NOMO-1 (cell line): ENCODE measurements at regions not wholly inside any gene's neighbourhood (a gene's known extent, or its start where the extent isn't known, plus 50 kb on each side); places are given as distances from the start of the nearest gene placed in this dataset.
A peak's percentile ranks its signal among the peaks of the same experiment; 100 is the strongest.
"Not testable (repeated sequence)": the region's sequence is repeated elsewhere in the genome, so short reads cannot be mapped to it uniquely, and the experiment has no call there.

Experiments used
- DNase-seq, 2 experiments: peaks; one replicate each; lab custom pipeline; 2025; ENCODE audit not compliant: unreplicated experiment in 2 of 2; lab: John Stamatoyannopoulos, UW

DNA sequence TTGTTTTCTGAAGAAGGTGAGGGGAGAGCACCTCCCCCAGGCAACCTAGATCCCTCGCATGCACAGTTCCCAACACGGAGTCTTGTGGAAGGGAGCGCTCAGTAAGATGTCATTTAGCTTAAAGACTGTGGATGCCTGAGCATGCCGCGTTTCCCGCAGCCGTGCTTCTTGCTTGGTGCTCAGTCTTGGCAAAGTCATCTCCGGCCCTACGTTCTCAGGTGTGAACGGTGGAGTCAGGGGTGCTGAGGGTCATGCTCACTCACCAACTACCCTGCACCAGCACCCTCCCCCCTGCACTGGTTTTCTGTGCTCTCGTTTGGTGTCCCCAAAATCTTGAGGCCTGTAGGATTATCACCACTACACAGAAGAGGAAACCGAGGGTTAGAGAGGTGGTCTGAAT lies 202.1 kb downstream of the RHOU start:
- no peak for DNase-seq

DNA sequence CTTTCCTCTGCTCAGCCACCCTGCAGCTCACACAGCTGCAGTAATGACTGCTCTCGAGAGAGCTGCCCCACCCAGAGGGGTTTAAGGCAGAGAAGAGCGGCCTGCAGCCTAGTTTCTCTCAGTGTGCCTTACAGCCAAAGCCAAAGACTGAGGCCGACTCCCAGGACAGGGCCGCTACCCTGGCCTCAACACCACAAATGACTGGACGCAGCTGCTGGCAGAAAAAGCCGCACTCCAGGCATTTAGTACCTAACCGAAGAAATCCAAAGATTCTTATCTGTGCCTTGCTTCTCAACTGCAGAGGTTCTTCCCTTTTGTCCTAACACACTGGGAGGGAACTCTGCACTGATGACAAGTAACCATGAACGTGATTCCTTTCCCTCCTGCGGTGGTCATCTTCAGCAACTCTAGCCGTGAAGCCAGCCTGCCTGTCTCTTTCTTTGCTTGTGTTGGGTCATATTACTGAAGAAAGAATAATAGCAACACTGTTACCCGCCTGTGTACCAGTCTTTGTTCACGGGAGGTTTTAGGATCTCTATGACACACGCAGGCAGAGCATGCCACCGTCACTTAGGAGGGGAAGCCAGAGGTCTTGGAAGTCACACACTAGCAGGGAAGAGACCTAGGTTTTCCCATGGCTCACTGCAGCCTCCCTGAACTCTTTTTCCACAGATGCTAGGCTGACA lies 202.7 kb downstream of the RHOU start:
- DNase-seq, result no peak

DNA sequence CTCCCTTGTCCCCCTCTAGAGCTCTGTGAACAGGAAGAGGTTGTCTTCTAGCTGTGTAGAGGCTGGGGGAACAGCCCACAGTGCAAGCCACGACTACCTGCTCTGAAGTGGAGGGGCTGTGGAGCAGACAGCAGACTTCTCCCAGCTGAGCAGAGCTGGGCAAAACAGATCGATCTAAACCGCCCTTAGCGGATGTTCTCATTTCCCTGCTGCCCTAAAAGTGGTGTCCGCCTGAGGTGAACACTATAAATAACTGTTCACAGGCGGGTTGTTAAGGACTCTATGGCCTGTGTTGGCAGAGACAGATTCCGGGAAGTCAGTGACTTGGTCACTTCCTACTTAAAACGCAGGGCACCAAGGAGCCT lies 203.2 kb downstream of the RHOU start:
- peak; percentile 73 for DNase-seq

DNA sequence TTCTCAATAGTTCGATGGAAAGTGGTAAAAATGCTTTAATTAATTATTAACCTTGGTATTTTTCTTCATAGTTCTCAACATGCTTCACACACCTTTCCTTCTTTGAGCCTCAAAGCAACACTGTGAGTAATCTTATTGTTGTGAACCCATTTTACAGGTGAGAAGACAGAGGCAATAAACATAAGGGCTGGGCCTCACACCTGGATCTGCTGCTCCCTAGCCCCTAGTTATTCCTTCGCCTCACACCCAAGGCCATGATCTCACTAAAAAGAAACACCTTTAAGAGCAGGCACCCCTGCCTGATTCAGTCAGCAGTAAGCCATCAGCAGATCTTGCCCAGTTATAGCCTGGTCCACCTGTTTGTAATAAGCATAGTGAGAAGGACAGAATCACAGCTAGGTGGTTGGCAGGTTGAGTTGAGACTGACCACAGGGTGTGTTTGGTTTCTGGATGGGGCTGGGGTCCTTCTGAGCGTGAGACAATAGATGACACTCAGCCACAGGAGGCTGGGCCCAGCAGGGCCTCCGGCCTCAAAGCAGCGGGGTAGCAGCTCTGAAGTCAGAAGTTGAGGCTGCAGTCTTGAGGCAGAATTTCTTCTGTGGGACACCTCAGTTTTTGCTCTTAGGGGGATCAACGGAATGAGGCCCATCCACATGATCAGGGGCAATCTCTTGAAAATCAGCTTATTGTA lies 203.9 kb downstream of the RHOU start:
- no peak for DNase-seq

DNA sequence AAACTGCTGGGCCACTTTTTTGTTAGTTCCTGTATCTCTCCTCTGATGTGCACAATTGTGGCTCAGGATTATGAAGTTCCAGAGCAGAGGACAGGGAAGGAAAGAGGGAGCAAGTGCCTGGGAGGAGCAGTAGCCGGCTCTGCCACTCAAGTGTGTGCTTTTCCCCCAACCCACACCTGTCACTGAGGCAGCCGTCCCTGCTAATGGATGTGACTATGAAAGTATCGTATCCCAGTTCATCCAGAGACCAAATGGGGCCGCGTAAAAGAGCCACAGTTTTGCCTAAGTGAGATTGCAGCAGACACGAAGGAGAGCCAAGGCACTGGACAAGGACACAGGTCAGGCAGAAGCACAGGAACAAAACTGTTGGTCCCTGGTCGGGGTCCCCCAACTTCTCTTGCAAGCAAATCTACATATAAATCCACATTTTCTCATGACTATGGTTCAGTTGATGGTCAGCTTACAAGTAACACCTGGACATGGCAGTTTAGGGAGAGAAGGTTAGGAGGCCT lies 204.7 kb downstream of the RHOU start:
- no peak for DNase-seq

DNA sequence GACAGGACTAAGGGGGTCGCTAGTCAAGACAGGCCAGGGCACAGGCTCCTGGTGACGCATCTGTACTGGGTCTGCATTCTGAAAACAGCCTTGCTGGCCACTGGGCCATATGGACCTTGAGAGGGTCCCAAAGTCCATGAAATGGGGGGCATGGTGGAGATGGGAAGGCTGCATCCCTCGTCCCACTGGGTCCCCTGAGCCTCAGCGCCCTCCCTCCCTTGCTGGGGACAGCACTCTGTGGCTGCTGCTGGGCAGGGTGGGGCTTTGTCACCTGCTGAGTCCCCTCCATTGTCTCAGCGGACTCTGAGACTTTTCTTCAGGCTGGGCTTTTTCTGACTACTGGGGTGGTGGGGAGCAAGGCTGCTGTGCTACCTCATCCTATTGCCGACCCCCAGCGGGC lies 205.2 kb downstream of the RHOU start:
- no peak for DNase-seq

DNA sequence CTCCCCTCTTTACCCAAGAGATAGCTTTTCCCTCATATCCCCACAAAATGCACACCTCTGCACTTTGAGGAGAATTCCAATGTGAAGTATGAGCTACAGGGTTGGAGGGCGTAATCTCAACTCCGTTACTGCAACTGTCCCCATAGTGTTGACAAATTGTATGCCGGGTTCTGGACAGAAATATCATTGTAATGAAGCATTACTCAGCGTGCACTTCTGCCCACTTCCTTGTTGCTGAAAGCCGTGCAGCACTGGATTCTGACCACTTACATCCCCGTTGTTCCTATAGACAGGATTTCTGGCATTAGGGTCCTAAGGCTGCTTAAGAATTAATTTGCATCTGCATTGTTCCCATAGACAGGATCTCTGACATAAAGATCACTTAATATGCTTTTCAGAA lies 205.6 kb downstream of the RHOU start:
- DNase-seq, result peak; percentile 23 to 63

DNA sequence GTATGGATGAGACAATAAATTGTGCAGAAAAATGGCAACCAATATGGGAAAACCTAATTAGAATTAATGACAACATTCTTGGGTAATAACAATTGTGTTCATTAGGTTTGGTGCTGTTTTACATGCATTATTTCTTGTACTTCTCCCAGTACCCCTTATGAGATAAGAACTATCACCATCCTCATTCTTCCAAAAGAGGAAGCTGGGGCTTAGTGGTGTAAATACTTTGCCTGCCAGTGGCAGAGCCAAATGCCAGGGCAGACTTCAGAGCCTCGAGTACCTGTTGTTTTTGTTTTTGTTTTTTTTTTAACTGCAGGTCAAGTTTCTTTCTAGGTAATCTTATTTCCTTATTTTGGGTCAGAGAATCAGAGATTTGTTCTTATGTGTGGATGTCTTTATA lies 206.4 kb downstream of the RHOU start:
- peak; percentile 22 to 60 for DNase-seq

DNA sequence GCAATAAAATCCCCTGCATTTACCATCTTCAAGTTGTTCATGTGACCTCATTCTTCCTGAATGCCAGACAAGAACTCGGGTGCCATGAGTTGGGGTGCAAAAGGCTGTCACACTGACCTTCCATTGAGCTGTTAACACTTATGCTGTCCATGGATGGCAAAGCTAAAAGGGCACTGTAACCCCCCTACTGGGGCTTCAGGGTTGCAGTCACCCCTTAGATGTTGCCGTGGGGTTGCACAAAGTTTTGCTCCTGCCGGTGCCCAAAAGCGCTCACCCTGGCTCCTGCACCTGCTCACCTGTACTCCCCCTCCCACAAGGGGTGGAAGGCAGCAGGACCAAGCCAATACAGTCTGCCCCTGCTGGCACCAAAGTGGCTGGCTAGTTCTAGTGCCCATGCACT lies 208.2 kb downstream of the RHOU start:
- DNase-seq, result no peak

DNA sequence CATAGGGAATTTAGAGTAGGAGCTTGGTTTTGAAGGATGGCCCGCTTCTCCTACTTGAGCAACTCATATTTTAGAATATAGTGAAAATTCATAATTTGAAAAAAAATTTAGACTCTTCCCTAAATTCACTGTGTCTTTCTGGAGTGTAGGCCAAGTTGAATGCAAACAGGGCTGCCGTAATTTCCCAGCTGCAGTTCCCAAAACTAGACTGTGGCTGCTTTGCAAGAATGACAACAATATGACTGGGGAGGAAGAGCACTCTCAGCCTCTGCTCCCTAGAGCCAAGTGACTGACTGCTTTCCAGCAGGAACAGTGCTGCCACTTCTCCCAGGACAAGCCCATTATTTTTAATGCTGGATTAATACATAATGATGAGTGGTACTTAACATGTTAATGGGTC lies 209.0 kb downstream of the RHOU start:
- DNase-seq, result no peak

DNA sequence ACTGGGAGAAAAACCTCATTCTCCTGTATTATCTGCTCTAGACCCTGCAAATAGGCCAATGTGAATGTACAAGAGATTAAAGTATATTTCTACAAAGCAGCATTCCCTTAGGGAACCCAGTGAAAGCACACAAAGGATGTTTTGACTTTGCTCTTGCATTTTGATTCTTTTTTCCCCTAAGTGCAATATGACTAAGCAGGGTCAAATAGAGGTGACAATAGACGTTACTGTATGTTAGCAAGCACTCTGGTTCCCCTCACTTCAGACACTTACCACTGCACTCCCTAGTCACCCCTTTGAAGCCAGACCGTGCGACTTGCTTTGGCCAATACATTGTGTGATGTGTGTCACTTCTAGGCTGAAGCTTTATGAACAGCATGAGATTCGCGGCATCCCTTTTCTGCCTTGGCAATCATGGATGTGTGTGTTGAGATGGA lies 209.7 kb downstream of the RHOU start:
- DNase-seq, result peak in 1 of 2 experiments; percentile 26

DNA sequence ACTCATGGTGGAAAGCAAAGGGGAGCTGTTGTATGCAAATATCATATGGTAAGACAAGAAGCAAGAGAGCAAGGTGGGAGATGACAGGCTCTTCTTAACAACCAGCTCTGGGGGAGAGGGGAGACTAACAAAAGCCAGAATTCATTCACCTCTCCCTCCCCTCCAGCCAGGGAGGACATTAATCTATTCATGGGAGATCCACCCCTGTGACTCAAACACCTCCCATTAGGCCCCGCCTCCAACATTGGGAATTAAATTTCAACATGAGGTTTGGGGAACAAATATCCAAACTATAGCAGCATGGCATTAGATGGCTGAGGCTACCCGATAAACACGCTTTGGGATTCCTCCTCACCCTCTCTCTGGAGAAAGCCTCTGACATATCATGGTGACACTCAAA lies 210.6 kb downstream of the RHOU start:
- DNase-seq, result no peak

DNA sequence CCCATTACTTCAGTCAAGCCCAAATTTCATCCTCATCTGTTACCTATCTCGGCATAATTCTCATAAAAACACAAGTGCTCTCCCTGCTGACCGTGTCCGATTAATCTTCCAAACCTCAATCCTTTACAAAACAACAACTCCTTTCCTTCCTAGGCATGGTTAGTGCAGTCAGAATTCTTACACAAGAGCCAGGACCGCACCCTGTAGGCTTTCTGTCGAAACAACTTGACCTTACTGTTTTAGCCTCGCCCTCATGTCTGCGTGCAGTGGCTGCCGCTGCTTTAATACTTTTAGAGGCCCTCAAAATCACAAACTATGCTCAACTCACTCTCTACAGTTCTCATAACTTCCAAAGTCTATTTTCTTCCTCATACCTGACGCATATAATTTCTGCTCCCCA lies 214.3 kb downstream of the RHOU start:
- not testable (repeated sequence) for DNase-seq

DNA sequence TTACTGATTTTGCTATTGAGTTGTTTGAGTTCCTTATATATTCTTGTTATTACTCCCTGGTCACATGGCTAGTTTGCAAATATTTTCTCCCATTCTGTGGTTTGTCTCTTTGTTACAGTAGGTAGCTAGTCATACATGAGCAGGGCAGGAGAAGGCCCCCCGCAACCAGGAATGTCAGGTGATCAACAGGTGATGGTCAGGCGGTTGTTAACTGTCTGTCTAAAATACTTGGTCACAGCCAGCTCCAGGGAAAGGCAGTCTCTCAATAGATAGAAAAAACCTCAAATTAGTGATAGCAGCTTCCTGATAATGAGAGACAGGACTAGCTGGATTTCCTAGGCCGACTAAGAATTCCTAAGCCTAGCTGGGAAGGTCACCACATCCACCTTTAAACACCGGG lies 217.9 kb downstream of the RHOU start:
- no peak for DNase-seq

DNA sequence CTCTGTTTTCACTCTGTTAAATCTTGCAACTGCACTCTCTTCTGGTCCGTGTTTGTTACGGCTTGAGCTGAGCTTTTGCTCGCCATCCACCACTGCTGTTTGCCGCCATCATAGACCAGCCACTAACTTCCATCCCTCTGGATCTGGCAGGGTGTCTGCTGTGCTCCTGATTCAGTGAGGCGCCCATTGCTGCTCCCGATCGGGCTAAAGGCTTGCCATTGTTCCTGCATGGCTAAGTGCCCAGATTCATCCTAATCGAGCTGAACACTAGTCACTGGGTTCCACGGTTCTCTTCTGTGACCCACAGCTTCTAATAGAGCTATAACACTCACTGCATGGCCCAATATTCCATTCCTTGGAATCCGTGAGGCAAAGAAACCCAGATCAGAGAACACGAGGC lies 218.5 kb downstream of the RHOU start:
- not testable (repeated sequence) for DNase-seq

DNA sequence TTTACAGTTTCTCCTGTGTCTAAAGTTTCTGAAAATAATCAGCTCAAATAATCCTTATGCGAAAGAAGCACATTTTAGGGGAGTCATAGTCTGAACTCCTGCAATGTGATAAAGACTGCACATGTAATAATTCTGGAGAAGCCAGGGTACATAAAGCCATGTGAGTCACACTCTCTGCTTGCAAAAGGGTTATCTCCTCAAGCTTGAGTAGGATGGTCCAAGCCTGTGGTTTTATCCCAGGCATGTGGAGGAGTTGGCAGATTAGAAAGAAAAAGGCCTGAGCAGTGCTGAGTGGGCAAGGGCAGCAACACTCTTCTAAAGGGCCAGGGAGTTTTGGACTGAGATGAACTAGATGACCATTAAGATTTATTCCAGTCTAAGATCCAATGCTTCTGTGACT lies 220.4 kb downstream of the RHOU start:
- no peak for DNase-seq

DNA sequence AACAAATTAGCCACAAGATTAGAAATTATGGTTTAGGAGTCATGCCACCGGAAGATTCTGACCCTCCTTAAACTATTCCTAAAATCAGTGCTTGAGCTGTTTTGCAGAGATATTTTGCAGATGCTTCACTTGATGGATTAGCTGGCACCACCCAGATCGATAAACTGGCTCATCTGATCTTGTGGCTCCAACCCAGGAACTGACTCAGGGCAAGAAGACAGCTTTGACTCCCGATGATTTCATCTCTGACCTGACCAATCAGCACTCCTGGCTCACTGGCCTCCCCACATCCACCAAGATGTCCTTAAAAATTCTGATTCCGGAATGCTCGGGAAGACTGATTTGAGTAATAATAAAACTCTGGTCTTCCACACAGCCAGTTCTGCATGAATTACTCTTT lies 221.6 kb downstream of the RHOU start:
- DNase-seq, result no peak

DNA sequence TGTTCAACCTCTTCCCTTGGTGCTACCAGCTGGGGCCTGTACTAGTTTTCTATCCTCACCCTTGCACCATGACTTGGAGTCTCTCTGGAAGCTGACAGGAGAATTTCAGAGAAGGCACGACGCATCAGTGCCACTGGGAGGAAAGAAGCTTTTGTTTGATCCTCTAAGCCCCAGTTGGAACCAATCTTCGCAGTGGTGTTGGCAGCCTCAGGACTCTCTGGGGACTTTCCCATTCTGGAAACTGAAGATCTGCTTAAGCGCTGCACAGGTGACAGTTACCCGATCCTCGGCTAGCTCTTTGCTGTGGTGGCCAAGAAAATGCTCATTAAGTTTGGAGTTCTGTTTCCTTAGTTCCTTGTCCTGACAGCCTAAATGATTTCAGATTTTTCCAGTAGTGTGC lies 222.3 kb downstream of the RHOU start:
- no peak for DNase-seq

DNA sequence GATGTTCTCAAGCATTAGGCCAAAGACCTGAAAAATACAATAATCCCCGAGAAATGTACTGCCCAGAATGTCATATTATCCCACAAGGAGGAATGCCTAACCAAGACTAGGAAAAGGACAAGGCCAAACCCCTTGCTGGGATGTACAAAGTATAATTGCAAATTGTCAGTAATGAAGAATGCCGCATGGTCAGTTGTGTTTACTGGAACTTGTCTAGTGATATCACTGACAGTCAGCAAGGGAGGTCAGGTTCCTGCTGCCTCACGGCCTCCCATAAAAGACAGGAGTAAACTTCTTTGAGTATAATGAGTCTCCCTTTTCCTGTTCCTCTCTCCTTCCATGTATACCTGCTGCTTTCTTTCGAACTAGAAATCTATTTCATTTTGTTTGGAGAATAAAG lies 222.8 kb downstream of the RHOU start:
- no peak for DNase-seq

DNA sequence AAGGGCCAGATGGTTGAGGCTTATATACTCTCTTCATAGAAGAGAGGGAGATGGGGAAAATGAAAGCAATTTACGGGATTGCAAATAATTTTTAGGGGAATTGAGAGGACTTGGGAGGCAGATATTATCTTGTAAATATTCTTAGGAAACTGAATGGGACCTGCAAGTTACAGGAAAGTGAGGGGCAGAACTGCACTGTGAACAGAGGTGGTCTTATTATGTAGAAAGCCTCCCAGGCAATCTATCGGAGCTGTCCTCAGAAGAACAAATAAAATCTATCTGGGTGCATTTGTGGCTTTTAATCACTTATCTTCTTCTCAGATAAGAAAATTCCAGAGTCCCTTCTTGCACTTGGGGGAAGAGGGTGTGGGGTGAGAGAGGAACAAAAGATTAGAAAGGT lies 223.5 kb downstream of the RHOU start:
- no peak for DNase-seq

DNA sequence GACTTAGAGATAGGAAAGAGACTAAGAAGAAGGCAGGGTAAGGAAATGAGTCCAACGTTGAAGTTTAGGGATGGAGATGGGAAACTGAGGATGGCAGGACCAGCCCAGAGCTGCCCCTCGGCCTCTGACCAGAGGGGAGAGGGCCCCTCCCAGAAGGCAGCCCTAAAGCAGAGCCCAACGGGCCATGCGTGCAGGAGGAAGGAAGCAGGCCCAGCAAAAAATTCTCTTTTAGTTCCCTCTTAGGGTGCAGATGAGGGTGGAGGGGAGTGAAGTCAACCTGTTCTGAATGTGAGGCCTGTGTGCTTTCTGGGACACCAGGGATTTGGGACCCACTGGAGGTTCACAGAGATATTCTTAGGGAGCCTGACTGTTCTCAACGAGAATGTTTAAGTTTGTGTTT lies 225.4 kb downstream of the RHOU start:
- peak; percentile 31 to 45 for DNase-seq

DNA sequence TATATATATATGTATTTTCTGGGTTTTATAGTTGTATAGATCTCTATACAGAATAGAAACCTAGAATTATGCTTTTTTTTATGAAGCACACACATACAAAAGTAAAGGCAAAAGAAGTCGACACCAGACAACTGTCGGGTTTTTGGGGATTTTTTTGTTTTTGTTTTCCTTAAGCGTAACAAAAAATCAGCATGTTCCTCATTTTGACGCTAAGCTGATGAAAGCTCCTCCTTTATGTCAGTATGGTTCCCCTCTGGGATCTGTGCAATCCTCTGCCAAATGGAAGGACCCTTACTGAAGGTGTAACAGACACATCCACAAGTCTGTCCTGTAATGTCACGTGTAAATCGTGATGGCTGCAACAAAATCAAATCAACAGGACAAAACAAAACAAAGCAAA lies 226.2 kb downstream of the RHOU start:
- DNase-seq, result no peak

DNA sequence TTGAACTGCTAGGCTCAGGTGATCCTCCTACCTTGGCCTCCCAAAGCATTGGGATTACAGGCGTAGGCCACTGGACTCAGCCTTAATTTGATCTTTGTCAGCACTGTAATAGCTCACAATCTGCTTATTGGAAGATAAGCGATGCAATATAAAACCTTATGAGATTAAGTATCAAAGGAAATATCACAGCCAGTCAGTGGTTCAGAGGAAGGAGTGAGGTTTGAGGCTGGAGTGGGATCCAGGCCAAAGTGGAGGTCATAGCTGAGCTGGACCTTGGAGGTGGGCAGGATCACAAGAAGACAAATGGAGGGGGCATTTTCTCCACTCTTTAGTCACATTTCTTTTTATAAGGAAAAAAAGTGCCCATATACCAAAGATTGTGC lies 228.5 kb downstream of the RHOU start:
- DNase-seq, result no peak
